ENCODE measurements at regions not wholly inside any gene's neighbourhood (a gene's known extent, or its start where the extent isn't known, plus 50 kb on each side); places are given as distances from the start of the nearest gene placed in this dataset.

GRCh38 chr12:39124768-39125167, 219.4 kb upstream of the CPNE8 start:
- no peak for DNase-seq

- DNase-seq = no peak
These were observed 218.3 kb upstream of the CPNE8 start for GRCh38 chr12:39123580-39124253.

- DNase-seq = no peak
These were observed 217.3 kb upstream of the CPNE8 start for GRCh38 chr12:39122562-39123204.

- no peak for DNase-seq
These were observed 211.5 kb upstream of the CPNE8 start for GRCh38 chr12:39116861-39117260.

GRCh38 chr12:39112064-39112463, 206.7 kb upstream of the CPNE8 start:
- no peak for DNase-seq

- no peak for DNase-seq
These were observed 199.7 kb upstream of the CPNE8 start for GRCh38 chr12:39105111-39105510.

GRCh38 chr12:39103552-39104165, 198.3 kb upstream of the CPNE8 start:
- no peak for DNase-seq

- no peak for DNase-seq
These were observed 197.3 kb upstream of the CPNE8 start for GRCh38 chr12:39102474-39103209.

- DNase-seq = no peak
These were observed 190.4 kb upstream of the CPNE8 start for GRCh38 chr12:39095636-39096330.

- DNase-seq = no peak
These were observed 176.5 kb upstream of the CPNE8 start for GRCh38 chr12:39081910-39082309.

- no peak for DNase-seq
These were observed 171.8 kb upstream of the CPNE8 start for GRCh38 chr12:39077226-39077625.

- no peak for DNase-seq
These were observed 168.7 kb upstream of the CPNE8 start for GRCh38 chr12:39074063-39074462.

GRCh38 chr12:39072658-39073057, 167.3 kb upstream of the CPNE8 start:
- no peak for DNase-seq

- DNase-seq = no peak
These were observed 166.2 kb upstream of the CPNE8 start for GRCh38 chr12:39071611-39072010.

- no peak for DNase-seq
These were observed 165.4 kb upstream of the CPNE8 start for GRCh38 chr12:39070775-39071174.

GRCh38 chr12:39065455-39065854, 160.1 kb upstream of the CPNE8 start:
- DNase-seq = no peak

- no peak for DNase-seq
These were observed 159.3 kb upstream of the CPNE8 start for GRCh38 chr12:39064708-39065107.

- DNase-seq = no peak
These were observed 157.0 kb upstream of the CPNE8 start for GRCh38 chr12:39062266-39062996.

GRCh38 chr12:39061576-39061975, 156.2 kb upstream of the CPNE8 start:
- no peak for DNase-seq

- no peak for DNase-seq
These were observed 143.0 kb upstream of the CPNE8 start for GRCh38 chr12:39048395-39048794.

- no peak for DNase-seq
These were observed 142.3 kb upstream of the CPNE8 start for GRCh38 chr12:39047539-39048262.

GRCh38 chr12:39044754-39045153, 139.4 kb upstream of the CPNE8 start:
- DNase-seq = no peak

Data from activated CD4-positive, alpha-beta T cell treated with anti-CD3 and anti-CD28 coated beads, Interleukin-2, amount 50 U/mL, for 48 hours (primary cell).